Thoracic aorta (tissue), 2 donors: ENCODE measurements at regions not wholly inside any gene's neighbourhood (a gene's known extent, or its start where the extent isn't known, plus 50 kb on each side); places are given as distances from the start of the nearest gene placed in this dataset.

Source experiments
- ATAC-seq: fragments of 150-250 bp; one replicate; pipeline ENCODE4 v1.8.0; 2017; ENCODE audit warnings: low read depth; ENCODE audit not compliant: insufficient number of reproducible peaks, low FRiP score
- DNase-seq: peaks from one replicate; pipeline ENCODE4 v3.0.0-alpha.2; 2020; ENCODE audit warnings: low spot score
- H3K27ac ChIP-seq, 2 donors: fragments of 200-600 bp; sonication (generic); 1 replicate in 1 of 2; 2 replicates in 1 of 2; pipeline ENCODE4 v1.5.1; 2016; ENCODE audit warnings: mild to moderate bottlenecking in 2 of 2, moderate library complexity in 2 of 2
- H3K27me3 ChIP-seq: fragments of 200-600 bp; sonication (generic); replicated peaks from 2 replicates; pipeline ENCODE4 v1.6.0; 2016; ENCODE audit warnings: mild to moderate bottlenecking; ENCODE audit not compliant: insufficient read depth
- H3K36me3 ChIP-seq: fragments of 200-600 bp; sonication (generic); one replicate; pipeline ENCODE4 v1.5.1; 2016
- H3K4me1 ChIP-seq, 2 donors: fragments of 200-600 bp; sonication (generic); 1 replicate in 1 of 2; 2 replicates in 1 of 2; pipeline versions ENCODE4 v1.5.1 to v1.6.0; 2016; ENCODE audit warnings: low read depth in 2 of 2, mild to moderate bottlenecking in 1 of 2; ENCODE audit not compliant: control insufficient read depth in 1 of 2
- H3K4me3 ChIP-seq: fragments of 200-600 bp; sonication (generic); 2 replicates; pipeline ENCODE4 v1.5.1; 2016; ENCODE audit warnings: mild to moderate bottlenecking
- H3K9me3 ChIP-seq: fragments of 200-600 bp; sonication (generic); 2 replicates; pipeline ENCODE4 v1.5.1; 2016
- CTCF ChIP-seq: fragments of 200-600 bp; sonication (generic); IDR thresholded peaks from one replicate; pipeline ENCODE4 v1.5.1; 2019; ENCODE audit warnings: antibody characterized with exemption

GRCh38 chr5:110058175-110058574 lies 368.4 kb downstream of the MAN2A1 start:
- H3K27ac ChIP-seq = no peak overlapping the region
- H3K27me3 ChIP-seq = no peaks in the 10 kb centered on the region
- H3K4me1 ChIP-seq = peaks cover 5 to 19% of the 10 kb centered on the region in 2 donors
- TF ChIP-seq CTCF = no peak
- no peaks in the 10 kb centered on the region for H3K9me3 ChIP-seq
- no peak for ATAC-seq
- no peaks in the 10 kb centered on the region for H3K36me3 ChIP-seq
- no peak overlapping the region for H3K4me3 ChIP-seq
- no peak for DNase-seq

GRCh38 chr5:110062246-110062645 lies 372.5 kb downstream of the MAN2A1 start:
- ATAC-seq (no peak), DNase-seq (no peak)
- Histone ChIP-seq H3K36me3 (no peaks in the 10 kb centered on the region), H3K27ac (no peak overlapping the region), H3K27me3 (no peaks in the 10 kb centered on the region), H3K4me1 (no peaks in the 10 kb centered on the region), H3K9me3 (no peaks in the 10 kb centered on the region), H3K4me3 (no peak overlapping the region)
- no peak for TF ChIP-seq CTCF

GRCh38 chr5:110063640-110064602 lies 374.2 kb downstream of the MAN2A1 start:
- Histone ChIP-seq H3K36me3 (no peaks in the 10 kb centered on the region), H3K27ac (no peak overlapping the region), H3K4me1 (no peaks in the 10 kb centered on the region), H3K4me3 (no peak overlapping the region), H3K9me3 (no peaks in the 10 kb centered on the region), H3K27me3 (no peaks in the 10 kb centered on the region)
- ATAC-seq = no peak
- no peak for DNase-seq
- no peak for TF ChIP-seq CTCF

GRCh38 chr5:110064603-110065268 lies 375.0 kb downstream of the MAN2A1 start:
- no peak overlapping the region for H3K4me3 ChIP-seq
- TF ChIP-seq CTCF = no peak
- H3K36me3 ChIP-seq = no peaks in the 10 kb centered on the region
- no peaks in the 10 kb centered on the region for H3K27me3 ChIP-seq
- H3K27ac ChIP-seq = no peak overlapping the region
- H3K9me3 ChIP-seq = no peaks in the 10 kb centered on the region
- no peak for DNase-seq
- H3K4me1 ChIP-seq = no peaks in the 10 kb centered on the region
- no peak for ATAC-seq

GRCh38 chr5:110070836-110071235 lies 381.1 kb downstream of the MAN2A1 start:
- DNase-seq (no peak), ATAC-seq (no peak)
- H3K36me3 ChIP-seq = no peaks in the 10 kb centered on the region
- TF ChIP-seq CTCF = no peak
- peaks cover 4% of the 10 kb centered on the region for H3K9me3 ChIP-seq
- no peak overlapping the region for H3K27ac ChIP-seq
- no peaks in the 10 kb centered on the region for H3K27me3 ChIP-seq
- no peaks in the 10 kb centered on the region for H3K4me1 ChIP-seq
- H3K4me3 ChIP-seq = no peak overlapping the region
